ENCODE measurements at regions not wholly inside any gene's neighbourhood (a gene's known extent, or its start where the extent isn't known, plus 50 kb on each side); places are given as distances from the start of the nearest gene placed in this dataset.
"Not testable (repeated sequence)": the region's sequence is repeated elsewhere in the genome, so short reads cannot be mapped to it uniquely, and the experiment has no call there.

DNA sequence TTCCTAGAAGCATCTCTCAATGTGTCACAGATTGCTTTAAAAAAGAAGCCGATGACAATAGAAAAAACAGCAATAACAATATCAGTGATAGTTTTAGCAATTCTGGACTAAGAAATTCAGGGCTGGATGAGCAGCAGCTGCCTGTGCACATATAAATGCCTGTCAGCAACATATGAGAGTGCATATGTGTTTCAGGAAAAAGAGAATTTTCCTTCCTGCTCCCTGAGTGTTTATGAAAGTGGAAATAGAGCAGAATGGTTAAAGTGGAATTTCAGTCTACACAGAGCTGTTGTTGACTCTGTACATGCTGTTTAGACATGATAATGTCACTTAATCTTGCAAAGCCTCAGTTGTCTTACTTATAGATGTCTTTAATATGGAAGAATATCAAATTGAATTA, 164.4 kb upstream of the PCDH7 start:
- no peak overlapping the region for H3K4me2 ChIP-seq (ENCODE audit: insufficient read depth, low read length, poor library complexity, severe bottlenecking)
- no peaks in the 10 kb centered on the region for H3K4me1 ChIP-seq (ENCODE audit: control insufficient read depth in 2 of 2, insufficient read depth in 1 of 2, low read depth in 1 of 2, low read length in 2 of 2)
- no peak overlapping the region for H3K9ac ChIP-seq (ENCODE audit: low read depth, low read length, poor library complexity)
- H3K27me3 ChIP-seq (ENCODE audit: control insufficient read depth in 3 of 3, insufficient read depth in 3 of 3, low read depth in 1 of 3, low read length in 3 of 3): no peaks in the 10 kb centered on the region
- H4K91ac ChIP-seq (ENCODE audit: low read depth, low read length, poor library complexity): no peak overlapping the region
- no peak overlapping the region for H3K4me3 ChIP-seq (ENCODE audit: low read length in 2 of 2)
- no peaks in the 10 kb centered on the region for H3K9me3 ChIP-seq (replicated peaks in 1 of 2; ENCODE audit: control insufficient read depth in 2 of 2, insufficient read depth in 1 of 2, low read depth in 1 of 2, low read length in 2 of 2)
- no peak overlapping the region for H3K18ac ChIP-seq (ENCODE audit: low read length)
- H3K23ac ChIP-seq (ENCODE audit: low read depth, low read length, poor library complexity): no peak overlapping the region
- WGBS, 2 donors (ENCODE audit: extremely low coverage in 2 of 2, insufficient read length in 2 of 2, insufficient replicate concordance in 1 of 2): no CpG with 5 or more reads among the region's 1 CpG
- no peak overlapping the region for H2AK5ac ChIP-seq (ENCODE audit: low read depth, low read length)
- no peaks in the 10 kb centered on the region for H3K36me3 ChIP-seq (replicated peaks in 1 of 2; ENCODE audit: control insufficient read depth in 2 of 2, insufficient read depth in 2 of 2, low read length in 2 of 2)
- DNase-seq (ENCODE audit: low spot score): no peak
- no peak overlapping the region for H2BK15ac ChIP-seq (ENCODE audit: low read length)
- no peak overlapping the region for H4K8ac ChIP-seq (ENCODE audit: low read depth, low read length)
- H3K14ac ChIP-seq (ENCODE audit: low read length): no peak overlapping the region
- H2BK120ac ChIP-seq (ENCODE audit: low read depth, low read length): no peak overlapping the region
- no peak overlapping the region for H3K27ac ChIP-seq (replicated peaks; ENCODE audit: low read length)
- no peak overlapping the region for H2BK12ac ChIP-seq (ENCODE audit: low read length)
- no peak overlapping the region for H3K4ac ChIP-seq (ENCODE audit: low read length)
- H2AFZ ChIP-seq (ENCODE audit: low read length): no peak overlapping the region
- no peak overlapping the region for H2BK5ac ChIP-seq (ENCODE audit: low read length)
- H3K79me1 ChIP-seq (ENCODE audit: low read depth, low read length): no peaks in the 10 kb centered on the region

DNA sequence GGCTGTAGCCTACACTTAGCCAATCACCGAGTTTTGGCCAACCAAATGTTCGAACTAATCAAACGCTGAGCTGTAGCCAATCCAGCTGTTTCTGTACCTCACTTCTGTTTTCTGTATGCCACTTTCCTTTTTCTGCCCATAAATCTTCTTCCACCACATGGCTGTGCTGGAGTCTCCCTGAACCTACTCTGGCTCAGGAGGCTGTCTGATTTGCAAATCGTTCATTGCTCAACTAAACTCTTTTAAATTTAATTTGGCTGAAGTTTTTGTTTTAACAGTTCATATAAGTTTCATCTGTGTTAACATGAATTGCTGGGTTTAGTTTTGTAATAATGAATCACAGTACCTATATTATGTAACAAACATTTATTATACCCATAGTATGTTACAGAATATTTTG, 160.7 kb upstream of the PCDH7 start:
- no peaks in the 10 kb centered on the region for H3K79me1 ChIP-seq (ENCODE audit: low read depth, low read length)
- H3K4ac ChIP-seq (ENCODE audit: low read length): no peak overlapping the region
- H4K8ac ChIP-seq (ENCODE audit: low read depth, low read length): no peak overlapping the region
- no peak overlapping the region for H2BK5ac ChIP-seq (ENCODE audit: low read length)
- no peak overlapping the region for H2BK12ac ChIP-seq (ENCODE audit: low read length)
- H2AK5ac ChIP-seq (ENCODE audit: low read depth, low read length): no peak overlapping the region
- H3K18ac ChIP-seq (ENCODE audit: low read length): no peak overlapping the region
- H2BK120ac ChIP-seq (ENCODE audit: low read depth, low read length): no peak overlapping the region
- H3K4me3 ChIP-seq (ENCODE audit: low read length in 2 of 2): no peak overlapping the region
- no peaks in the 10 kb centered on the region for H3K27me3 ChIP-seq (ENCODE audit: control insufficient read depth in 3 of 3, insufficient read depth in 3 of 3, low read depth in 1 of 3, low read length in 3 of 3)
- H3K4me1 ChIP-seq (ENCODE audit: control insufficient read depth in 2 of 2, insufficient read depth in 1 of 2, low read depth in 1 of 2, low read length in 2 of 2): no peaks in the 10 kb centered on the region
- no peak overlapping the region for H3K9ac ChIP-seq (ENCODE audit: low read depth, low read length, poor library complexity)
- no peaks in the 10 kb centered on the region for H3K9me3 ChIP-seq (replicated peaks in 1 of 2; ENCODE audit: control insufficient read depth in 2 of 2, insufficient read depth in 1 of 2, low read depth in 1 of 2, low read length in 2 of 2)
- no peak overlapping the region for H4K91ac ChIP-seq (ENCODE audit: low read depth, low read length, poor library complexity)
- no CpG with 5 or more reads among the region's 4 CpGs for WGBS, 2 donors (ENCODE audit: extremely low coverage in 2 of 2, insufficient read length in 2 of 2, insufficient replicate concordance in 1 of 2)
- no peak overlapping the region for H2AFZ ChIP-seq (ENCODE audit: low read length)
- H3K4me2 ChIP-seq (ENCODE audit: insufficient read depth, low read length, poor library complexity, severe bottlenecking): no peak overlapping the region
- no peak overlapping the region for H3K14ac ChIP-seq (ENCODE audit: low read length)
- no peak for DNase-seq (ENCODE audit: low spot score)
- no peaks in the 10 kb centered on the region for H3K36me3 ChIP-seq (replicated peaks in 1 of 2; ENCODE audit: control insufficient read depth in 2 of 2, insufficient read depth in 2 of 2, low read length in 2 of 2)
- H3K23ac ChIP-seq (ENCODE audit: low read depth, low read length, poor library complexity): no peak overlapping the region
- no peak overlapping the region for H2BK15ac ChIP-seq (ENCODE audit: low read length)
- H3K27ac ChIP-seq (replicated peaks; ENCODE audit: low read length): no peak overlapping the region

DNA sequence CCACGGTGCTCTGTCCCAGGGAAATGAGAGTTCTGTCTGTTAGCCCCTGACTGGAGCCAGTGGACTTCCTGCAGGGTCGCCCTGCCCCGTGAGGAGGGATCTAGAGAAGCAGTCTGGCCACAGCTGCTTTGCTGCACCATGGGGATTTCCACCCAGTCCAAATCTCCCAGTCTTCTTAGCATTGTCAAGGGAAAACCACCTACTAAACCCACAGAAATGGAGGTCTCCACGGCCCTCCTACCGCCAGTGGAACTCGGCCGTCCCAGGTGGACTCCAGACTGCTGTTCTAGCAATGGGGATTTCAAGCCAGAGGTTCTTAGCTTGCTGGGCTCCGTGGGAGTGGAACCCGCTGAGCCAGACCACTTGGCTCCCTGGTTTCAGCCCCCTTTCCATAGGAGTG, 133.3 kb upstream of the PCDH7 start:
- no peak overlapping the region for H4K8ac ChIP-seq (ENCODE audit: low read depth, low read length)
- H2AK5ac ChIP-seq (ENCODE audit: low read depth, low read length): no peak overlapping the region
- H4K91ac ChIP-seq (ENCODE audit: low read depth, low read length, poor library complexity): no peak overlapping the region
- H3K23ac ChIP-seq (ENCODE audit: low read depth, low read length, poor library complexity): no peak overlapping the region
- no peaks in the 10 kb centered on the region for H3K36me3 ChIP-seq (replicated peaks in 1 of 2; ENCODE audit: control insufficient read depth in 2 of 2, insufficient read depth in 2 of 2, low read length in 2 of 2)
- H3K9me3 ChIP-seq (replicated peaks in 1 of 2; ENCODE audit: control insufficient read depth in 2 of 2, insufficient read depth in 1 of 2, low read depth in 1 of 2, low read length in 2 of 2): peaks cover 0 to 2% of the 10 kb centered on the region in 2 donors
- no peaks in the 10 kb centered on the region for H3K27me3 ChIP-seq (ENCODE audit: control insufficient read depth in 3 of 3, insufficient read depth in 3 of 3, low read depth in 1 of 3, low read length in 3 of 3)
- H3K4me1 ChIP-seq (ENCODE audit: control insufficient read depth in 2 of 2, insufficient read depth in 1 of 2, low read depth in 1 of 2, low read length in 2 of 2): no peaks in the 10 kb centered on the region
- no CpG with 5 or more reads among the region's 9 CpGs for WGBS, 2 donors (ENCODE audit: extremely low coverage in 2 of 2, insufficient read length in 2 of 2, insufficient replicate concordance in 1 of 2)
- H3K79me1 ChIP-seq (ENCODE audit: low read depth, low read length): no peaks in the 10 kb centered on the region
- H2BK5ac ChIP-seq (ENCODE audit: low read length): no peak overlapping the region
- no peak overlapping the region for H2BK15ac ChIP-seq (ENCODE audit: low read length)
- H3K4me2 ChIP-seq (ENCODE audit: insufficient read depth, low read length, poor library complexity, severe bottlenecking): no peak overlapping the region
- no peak overlapping the region for H3K4ac ChIP-seq (ENCODE audit: low read length)
- no peak overlapping the region for H2AFZ ChIP-seq (ENCODE audit: low read length)
- DNase-seq (ENCODE audit: low spot score): no peak
- H3K18ac ChIP-seq (ENCODE audit: low read length): no peak overlapping the region
- no peak overlapping the region for H2BK120ac ChIP-seq (ENCODE audit: low read depth, low read length)
- H3K9ac ChIP-seq (ENCODE audit: low read depth, low read length, poor library complexity): no peak overlapping the region
- no peak overlapping the region for H3K14ac ChIP-seq (ENCODE audit: low read length)
- H3K4me3 ChIP-seq (ENCODE audit: low read length in 2 of 2): no peak overlapping the region
- no peak overlapping the region for H3K27ac ChIP-seq (replicated peaks; ENCODE audit: low read length)
- H2BK12ac ChIP-seq (ENCODE audit: low read length): no peak overlapping the region

DNA sequence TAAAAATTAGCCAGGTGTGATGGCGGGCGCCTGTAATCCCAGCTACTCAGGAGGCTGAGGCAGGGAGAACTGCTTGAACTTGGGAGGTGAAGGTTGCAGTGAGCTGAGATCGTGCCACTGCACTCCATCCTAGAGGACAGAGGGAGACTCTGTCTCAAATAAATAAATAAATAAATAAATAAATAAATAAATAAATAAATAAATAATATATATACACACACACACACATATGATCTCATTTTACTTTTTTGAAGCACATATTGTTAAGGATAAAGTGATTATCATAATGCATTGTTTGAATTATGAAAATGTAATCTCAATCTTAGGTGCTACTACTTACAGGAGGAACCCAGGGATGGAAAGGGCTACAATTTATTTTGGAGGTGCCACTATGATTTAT, 130.5 kb upstream of the PCDH7 start:
- not testable (repeated sequence) for DNase-seq (ENCODE audit: low spot score)
- WGBS, 2 donors (ENCODE audit: extremely low coverage in 2 of 2, insufficient read length in 2 of 2, insufficient replicate concordance in 1 of 2): no CpG with 5 or more reads among the region's 3 CpGs

More for the DNA sequence above, 130.5 kb upstream of the PCDH7 start:
- H3K9ac ChIP-seq (ENCODE audit: low read depth, low read length, poor library complexity); H3K4me3 ChIP-seq (ENCODE audit: low read length in 2 of 2); H3K4ac ChIP-seq (ENCODE audit: low read length); H2BK120ac ChIP-seq (ENCODE audit: low read depth, low read length); H3K27ac ChIP-seq (replicated peaks; ENCODE audit: low read length); H2AFZ ChIP-seq (ENCODE audit: low read length); H3K36me3 ChIP-seq (replicated peaks in 1 of 2; ENCODE audit: control insufficient read depth in 2 of 2, insufficient read depth in 2 of 2, low read length in 2 of 2); H3K4me2 ChIP-seq (ENCODE audit: insufficient read depth, low read length, poor library complexity, severe bottlenecking); H2BK5ac ChIP-seq (ENCODE audit: low read length); H4K8ac ChIP-seq (ENCODE audit: low read depth, low read length); H2BK15ac ChIP-seq (ENCODE audit: low read length); H2BK12ac ChIP-seq (ENCODE audit: low read length); H3K27me3 ChIP-seq (ENCODE audit: control insufficient read depth in 3 of 3, insufficient read depth in 3 of 3, low read depth in 1 of 3, low read length in 3 of 3); H3K4me1 ChIP-seq (ENCODE audit: control insufficient read depth in 2 of 2, insufficient read depth in 1 of 2, low read depth in 1 of 2, low read length in 2 of 2); H3K9me3 ChIP-seq (replicated peaks in 1 of 2; ENCODE audit: control insufficient read depth in 2 of 2, insufficient read depth in 1 of 2, low read depth in 1 of 2, low read length in 2 of 2); H4K91ac ChIP-seq (ENCODE audit: low read depth, low read length, poor library complexity); H3K79me1 ChIP-seq (ENCODE audit: low read depth, low read length); H3K14ac ChIP-seq (ENCODE audit: low read length); H3K18ac ChIP-seq (ENCODE audit: low read length); H2AK5ac ChIP-seq (ENCODE audit: low read depth, low read length); H3K23ac ChIP-seq (ENCODE audit: low read depth, low read length, poor library complexity): not testable (repeated sequence)
